NCI-H1417 treated with DMSO at 0.1 percent for 48 hours (cell line): ENCODE measurements at regions not wholly inside any gene's neighbourhood (a gene's known extent, or its start where the extent isn't known, plus 50 kb on each side); places are given as distances from the start of the nearest gene placed in this dataset.
"Not testable (repeated sequence)": the region's sequence is repeated elsewhere in the genome, so short reads cannot be mapped to it uniquely, and the experiment has no call there.

Experiments
- DNase-seq: peaks from one replicate; lab custom pipeline; 2025; lab: John Stamatoyannopoulos, UW

DNA sequence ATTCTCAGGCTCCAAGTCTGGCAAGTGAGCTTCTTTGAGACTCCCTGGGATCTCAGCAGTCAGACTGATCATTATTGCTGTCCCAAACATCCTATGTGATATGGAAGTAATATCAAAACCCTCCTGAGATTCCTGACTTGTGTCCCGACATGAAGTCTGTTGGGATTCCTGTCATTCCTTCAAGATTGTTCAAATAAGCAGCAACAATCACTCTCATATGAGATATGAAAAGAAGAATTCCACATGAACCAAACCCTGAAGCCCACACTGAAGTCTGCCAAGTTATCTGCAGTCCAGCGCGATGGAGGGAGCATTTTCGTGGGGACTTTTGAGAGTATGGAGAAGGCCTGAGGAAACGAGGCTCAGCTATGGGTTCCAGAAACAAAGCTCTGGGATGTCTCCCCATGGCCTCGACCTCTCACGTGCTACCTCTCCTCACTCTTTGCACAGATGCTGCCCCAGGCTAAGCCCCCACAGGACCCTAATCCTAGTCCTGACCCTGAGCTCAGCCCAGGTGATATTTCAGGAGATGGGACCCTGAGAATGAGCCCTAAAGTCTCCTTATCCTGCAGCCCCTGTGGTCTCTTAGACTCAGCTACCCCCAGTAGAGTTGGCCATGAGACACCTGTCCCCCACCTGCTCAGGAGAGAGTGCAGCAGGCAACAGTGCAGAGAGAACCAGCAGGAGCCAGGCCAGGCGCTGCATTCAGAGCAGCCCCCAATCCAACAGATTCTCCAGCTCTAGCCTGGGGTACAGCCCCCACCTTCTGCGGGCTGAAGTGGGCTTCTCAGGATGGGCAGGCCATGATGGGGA is 100.2 kb downstream of the GGTLC2 start:
- no peak for DNase-seq

DNA sequence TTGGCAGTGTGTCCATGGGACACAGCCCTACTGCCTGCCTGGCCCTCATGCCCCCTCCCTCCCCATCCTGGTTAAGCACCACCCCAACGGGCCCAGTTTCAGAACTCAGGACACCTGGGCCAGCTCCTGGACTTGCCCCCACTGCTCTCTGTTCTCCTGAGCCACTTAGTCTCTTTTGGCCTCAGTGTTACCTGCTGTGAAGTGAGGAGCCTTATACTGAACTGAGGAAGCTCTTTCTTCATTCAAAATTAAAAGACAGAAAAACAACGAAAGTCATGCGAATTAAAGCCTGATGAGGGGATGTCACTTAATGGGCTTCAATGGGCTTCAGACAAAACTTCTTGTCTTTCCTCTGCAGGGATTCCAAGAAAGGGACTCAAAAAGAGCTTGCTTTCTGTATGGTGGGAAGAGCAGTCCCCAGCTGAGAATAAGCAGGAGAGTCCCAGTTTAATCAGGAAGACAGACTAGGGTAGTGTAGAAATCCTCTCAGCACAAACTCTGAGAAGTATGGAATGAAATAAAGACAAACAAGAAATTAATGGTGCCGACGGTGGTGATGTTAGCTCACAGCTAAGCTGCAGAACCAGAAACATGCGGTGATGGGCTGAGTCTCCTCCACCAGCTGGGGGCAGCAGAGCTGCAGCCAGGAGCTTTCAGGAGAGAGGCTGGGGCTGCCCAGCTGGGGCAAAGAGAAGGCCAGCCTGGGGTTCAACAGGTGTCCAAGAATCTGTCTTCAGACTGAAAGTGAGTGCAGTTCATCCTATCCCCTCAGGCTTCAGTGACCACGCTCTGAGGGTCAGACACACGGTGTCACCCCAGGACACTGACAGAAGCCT is 101.0 kb downstream of the GGTLC2 start:
- no peak for DNase-seq

DNA sequence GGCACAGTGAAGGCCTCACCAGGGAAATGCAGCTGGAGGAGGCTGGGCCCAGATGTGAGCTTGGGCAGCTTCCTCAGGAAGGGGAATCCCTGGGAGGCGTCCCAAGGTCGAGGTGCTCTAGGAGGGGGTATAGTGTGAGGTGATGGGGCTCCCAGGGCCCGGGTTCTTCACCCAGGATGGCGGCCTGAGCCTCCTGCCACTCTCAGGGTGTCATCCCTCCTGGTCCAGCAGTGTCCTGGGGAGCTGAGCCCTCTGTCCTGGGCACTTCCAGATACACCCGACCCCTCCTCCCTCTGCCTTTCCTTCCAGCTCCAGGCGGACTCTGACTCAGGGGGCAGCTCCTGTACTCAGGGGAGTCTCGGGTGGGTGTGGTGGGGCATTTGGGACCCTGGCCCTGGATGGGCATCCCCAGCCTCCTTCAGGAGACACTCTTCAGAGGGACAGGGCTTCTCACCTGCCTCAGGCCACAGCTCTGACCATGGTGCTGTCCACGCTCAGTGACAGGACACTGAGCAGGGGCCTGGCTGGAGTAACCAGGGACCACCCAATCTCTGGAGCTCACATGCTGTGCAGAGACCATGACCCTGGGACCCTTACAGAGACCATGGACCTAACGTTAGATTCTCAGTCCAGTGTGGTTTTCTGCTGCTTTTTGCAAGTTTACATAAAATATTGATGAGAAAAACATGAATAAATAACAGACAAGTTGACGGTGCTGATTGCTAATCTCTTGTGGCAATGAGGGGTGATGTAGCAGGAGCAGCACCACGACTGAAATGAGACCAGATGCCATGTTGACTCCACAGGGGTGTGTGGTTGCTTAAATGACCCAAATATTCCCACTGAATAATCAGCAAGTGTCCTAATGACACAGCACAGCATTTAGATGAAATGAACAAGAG is 101.9 kb downstream of the GGTLC2 start:
- DNase-seq: no peak

DNA sequence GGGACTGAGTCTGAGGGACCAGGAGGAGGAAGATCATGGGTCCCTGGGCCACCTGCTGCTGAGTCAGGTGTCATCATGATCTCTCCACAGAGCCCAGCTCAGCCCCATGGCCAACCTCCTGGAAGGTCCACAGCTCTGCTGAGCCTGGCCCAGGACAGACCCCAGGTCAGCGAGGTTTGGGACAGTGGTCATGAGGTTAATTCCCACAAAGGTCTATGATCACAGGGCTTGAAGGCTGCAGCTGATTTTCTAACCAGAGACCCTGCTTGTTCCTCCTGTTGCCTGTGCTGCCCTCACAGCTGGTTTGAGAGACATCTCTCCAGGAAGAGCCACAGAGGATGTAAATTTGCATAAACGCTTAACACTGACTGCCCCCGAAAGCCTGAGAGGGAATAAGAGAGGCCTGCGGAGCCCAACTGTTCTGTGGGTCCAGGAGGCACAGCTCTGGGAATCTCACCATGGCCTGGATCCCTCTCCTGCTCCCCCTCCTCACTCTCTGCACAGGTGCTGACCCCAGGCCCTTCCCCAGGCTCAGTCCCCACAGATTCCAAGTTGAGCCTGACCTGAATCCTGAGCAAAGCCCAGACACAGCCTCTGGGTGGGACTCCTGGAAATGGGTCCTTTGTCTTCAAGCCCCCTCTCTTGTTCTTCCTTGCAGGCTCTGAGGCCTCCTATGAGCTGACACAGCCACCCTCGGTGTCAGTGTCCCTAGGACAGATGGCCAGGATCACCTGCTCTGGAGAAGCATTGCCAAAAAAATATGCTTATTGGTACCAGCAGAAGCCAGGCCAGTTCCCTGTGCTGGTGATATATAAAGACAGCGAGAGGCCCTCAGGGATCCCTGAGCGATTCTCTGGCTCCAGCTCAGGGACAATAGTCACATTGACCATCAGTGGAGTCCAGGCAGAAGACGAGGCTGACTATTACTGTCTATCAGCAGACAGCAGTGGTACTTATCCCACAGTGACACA is 102.8 kb downstream of the GGTLC2 start:
- DNase-seq: no peak

DNA sequence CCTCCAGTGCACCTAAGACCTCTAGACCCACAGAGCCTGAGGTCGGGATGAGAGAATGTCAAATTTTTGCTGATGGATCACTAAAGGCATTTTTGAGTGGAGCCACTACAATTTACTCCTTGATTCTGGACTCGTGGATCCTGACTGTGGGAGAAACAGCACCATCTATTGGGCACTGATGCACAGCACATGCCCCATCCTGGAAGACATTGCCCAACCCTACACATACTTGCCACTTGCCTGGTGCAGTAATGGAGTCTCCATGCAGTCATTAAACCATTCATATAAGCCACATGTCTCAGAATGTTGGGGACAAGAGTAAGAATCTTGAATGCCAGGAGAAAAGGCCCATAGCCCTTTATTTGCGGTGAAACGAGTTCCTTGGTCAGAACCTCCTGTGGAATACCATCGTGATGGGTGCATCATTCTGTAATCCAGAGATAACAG is 103.9 kb downstream of the GGTLC2 start:
- DNase-seq: no peak

DNA sequence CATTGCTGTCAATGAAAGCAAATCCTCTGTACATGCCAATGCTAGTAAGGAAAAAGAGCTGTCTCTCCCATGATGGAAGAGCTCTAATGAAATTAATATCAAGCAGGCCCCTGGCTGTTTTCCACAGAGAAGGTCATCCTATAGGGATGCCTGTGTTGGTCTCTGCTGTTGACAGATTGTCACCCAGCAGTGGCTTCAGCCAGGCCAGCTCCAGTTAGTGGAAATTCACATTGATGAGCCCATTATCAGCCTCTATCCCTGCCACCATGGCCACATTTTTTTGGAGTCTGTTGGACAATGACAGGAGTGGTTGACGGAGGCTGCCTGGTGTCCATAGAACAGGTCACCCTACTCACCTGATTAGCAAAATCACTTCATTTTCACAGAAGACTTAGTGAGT is 104.3 kb downstream of the GGTLC2 start:
- no peak for DNase-seq

DNA sequence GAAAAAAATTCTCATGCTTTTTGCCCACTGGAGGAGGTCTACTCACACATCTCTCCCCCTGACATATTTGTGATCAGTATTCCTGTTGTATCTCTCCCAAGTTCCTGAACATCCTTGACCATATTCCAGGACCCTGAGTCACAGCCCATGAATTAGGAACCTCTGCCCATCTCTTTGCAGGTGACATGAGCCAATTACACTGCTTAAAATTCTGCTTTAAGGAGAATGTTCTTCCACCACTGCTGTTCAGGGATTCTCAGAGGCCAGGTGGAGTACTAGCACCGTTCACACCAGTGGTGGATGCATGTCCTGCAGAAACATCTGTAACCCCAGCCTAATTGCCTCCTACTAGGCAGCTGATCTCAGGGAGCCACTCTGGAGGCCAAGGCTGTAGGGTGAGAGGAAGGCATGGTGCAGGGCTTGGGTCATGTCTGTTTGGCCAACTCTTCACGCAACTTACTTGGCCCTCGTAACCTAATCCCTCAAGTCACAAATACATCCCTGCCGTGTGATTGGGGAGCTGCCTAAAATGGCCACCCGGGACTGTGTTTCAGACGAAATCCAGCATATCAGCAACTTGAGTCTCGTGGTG is 104.8 kb downstream of the GGTLC2 start:
- no peak for DNase-seq

DNA sequence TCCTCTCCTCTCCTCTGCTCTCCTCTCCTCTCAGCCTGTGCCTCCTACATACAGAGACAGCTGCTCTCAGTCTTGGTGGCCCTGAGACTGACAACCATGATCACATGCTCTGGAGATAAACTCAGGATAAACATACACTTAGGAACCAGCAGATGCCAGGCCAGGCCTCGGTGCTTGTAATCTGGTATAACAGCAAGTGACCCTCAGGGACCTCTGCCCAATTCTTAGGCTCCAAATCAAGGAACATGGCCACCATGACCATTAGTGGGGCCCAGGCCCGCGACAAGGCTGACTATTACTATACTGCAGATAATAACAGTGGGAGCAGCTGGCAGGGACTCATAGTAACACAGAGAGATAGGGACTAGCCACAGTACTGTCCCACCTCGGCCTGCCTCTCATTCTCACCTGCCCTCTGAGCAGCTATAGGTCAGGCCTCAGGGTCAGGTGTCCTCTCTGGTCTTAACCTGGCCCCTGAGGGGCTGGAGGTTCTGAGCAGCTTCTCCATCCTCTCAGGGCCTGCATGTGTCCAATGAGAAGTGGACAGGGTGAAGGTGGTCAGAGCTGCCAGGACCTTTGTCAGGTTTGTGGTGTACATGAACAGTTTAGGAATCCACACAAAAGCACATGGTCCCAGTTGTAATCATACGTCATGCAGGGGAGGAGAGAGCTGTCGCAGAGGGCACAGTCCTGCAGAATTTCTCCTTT is 106.1 kb downstream of the GGTLC2 start:
- no peak for DNase-seq

DNA sequence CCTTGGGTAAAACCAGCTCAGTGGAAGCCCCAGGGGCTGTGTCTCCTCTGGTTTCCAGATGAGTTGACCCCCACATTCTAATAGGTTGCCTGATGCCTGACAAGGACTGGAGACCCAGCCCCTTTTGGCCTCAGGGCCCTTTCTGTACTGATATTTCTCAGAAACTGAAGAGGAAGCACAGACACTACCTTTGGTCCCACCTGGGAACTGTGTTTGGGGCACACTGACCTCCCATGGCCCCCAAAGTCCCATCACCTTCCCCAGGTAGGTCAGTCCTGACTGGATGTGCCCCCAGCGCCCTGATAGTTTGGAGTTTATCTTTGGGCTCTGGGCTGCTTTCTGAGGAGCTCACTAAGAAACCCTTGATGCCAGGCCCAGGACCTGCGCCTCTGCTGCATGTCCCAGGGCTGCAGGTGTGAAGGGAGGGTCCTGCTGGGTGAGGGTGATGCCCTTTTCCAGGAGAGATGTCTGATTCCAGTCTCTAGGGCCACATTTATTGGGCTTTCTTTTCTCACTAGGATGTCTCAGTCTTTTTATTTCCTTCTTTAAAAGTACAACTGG is 106.7 kb downstream of the GGTLC2 start:
- no peak for DNase-seq

DNA sequence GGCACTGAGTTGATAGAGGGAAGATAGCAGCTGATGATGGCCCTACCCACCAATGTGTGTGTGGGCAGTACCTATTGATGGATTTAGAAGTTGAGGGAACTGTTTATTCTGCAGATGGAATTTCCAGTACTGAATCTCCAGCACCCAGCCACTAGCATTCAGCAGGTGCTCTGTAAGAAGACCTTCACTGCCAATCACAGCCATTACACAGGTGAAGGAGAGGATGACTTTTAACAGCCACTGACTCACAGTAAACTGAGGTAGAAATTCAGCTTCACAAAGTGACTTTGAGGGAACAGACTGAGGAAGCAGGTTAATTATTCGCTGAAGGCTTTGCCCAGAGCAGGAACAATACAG is 107.8 kb downstream of the GGTLC2 start:
- DNase-seq: no peak

DNA sequence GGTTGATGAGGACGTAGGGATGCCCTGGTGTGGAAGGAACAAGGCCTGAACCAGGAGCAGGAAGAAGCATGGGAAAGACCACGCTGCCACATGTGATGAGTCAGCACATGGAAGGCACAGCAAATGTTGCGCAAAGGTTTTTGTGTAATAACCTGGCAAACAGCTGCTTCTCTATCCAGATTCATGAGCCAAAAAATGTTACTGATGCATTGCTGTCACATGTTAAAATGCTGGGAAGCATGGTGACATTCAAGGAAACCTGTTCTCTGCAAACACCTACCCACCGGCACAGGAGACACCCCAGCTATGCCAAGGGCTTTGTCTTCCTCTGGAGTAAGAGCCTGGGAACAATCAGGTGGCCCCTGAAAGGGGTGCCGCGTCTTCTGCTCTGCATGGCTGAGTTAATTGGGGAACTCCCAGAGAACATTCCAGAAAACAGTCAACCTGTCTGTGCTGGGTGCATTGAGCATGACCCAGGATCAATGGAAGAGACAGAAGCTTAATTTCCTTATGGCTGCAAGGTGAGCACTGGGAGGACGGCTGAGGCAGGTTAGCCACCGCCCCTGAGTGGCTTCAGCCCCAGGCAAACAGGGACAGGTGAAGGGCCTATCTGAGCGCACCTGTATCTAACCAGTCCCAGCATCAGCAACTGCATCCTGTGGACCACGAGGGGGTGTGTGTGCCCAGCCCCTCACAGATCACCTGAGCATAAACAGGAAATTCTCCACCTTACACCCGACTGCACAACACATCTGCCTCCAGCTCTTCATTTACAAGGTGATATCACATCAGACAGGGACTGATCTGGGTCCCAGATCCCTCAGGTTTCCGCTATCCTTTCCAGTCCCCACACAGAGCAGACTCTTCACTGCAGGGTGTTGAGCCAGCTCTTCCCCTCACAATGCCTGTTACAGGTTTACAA is 108.4 kb downstream of the GGTLC2 start:
- DNase-seq: no peak

DNA sequence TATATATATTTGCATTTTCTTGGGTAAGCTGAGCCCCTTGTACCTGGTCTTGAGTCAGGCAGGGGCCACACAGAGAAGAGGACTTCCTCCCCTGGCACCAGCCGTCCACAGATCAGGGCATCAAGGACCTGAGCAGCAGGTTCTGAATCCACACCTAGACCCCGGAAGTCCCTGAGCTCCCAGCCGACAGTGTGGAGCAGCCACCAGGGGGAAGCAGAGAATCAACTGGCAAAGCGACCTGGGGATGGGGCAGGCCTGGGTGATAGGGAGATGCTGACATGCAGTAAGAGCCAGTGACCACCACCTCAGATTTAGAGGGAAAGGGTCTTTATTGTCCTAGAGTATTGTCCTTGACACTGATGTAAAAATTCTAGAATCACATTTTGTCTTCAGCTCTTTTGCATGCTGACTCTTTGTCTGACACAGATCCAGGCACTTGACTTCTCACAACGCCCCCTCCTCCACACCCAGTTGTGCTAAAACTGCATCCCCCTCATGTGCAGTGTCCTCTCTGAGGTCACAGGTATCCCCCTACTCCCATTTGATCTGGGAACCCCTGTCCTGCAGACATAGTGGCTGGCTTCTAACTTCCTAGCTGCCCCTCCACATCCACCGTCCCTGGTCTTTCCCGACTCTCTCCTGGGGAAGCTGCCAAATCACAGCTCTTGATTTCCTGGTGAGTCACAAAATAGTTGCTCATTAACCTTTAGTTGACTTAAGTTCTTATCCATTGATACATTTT is 109.3 kb downstream of the GGTLC2 start:
- DNase-seq: no peak

DNA sequence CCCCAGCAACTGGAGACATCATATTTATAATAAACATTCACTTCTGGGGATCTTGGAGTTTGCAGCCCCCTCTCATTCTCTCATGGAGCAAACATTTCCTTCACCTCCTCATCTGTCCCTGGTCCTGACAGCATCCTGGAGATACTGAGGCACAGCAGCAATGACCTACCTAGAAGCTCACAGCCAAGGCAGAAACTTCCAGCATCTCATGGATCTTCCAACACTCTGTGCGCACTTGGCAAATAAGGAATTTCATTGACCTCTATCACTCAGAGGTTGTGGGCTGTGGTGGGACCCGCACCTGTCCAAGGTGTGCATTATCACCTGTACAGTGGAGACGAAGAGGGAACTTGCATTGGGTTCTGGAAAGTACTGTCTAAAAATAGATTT is 109.8 kb downstream of the GGTLC2 start:
- DNase-seq: no peak

DNA sequence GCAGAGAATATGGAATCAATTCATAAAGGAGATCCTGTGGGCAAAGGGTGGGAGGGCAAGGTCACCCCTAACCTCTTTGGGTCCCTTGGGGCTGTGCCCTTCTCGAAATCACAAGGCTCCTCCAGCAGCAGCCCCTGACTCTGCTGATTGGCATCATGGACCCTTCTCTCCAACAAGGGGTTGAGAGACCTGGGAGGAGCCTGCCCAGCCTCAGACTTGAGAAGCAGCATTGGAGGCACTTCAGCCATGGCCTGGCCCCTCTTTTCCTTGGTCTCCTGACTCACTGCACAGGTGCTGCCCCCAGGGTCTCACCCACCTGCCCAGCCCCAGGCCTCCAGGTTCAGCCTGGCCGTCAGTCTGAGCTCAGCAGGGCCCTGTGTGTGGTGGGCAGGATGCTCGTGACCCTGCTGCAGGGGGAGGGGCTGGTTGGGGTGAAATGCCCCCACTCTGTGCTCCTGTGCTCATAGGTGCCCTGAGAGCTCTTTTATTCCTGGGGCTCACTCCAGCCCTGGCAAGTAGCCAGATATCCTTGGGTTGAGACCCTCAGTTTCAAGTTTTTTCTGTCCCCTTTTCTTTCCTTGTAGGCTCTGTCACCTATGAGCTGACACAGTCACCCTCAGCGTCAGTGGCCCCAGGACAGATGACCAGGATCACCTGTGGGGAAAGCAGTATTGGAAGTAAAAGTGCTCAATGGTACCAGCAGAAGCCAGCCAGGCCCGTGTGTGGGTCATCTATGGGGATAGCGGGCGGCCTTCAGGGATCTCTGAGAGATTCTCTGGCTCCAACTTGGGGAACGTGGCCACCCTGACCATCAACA is 110.8 kb downstream of the GGTLC2 start:
- no peak for DNase-seq

DNA sequence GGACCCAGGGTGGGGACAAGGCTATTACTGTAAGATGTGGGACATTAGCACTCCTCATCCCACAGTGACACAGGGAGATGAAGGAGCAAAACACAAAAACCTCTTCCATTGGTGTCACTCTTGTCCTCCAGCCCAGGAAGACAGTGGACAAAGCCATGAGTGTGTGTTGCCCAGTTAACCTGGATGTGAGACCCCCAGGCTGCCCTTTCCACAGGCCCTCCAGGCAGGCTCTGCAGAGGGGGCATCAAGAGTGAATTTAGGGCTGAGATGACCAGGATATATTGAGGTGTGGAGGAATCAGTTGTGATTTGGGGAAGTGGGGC is 111.3 kb downstream of the GGTLC2 start:
- DNase-seq: no peak

DNA sequence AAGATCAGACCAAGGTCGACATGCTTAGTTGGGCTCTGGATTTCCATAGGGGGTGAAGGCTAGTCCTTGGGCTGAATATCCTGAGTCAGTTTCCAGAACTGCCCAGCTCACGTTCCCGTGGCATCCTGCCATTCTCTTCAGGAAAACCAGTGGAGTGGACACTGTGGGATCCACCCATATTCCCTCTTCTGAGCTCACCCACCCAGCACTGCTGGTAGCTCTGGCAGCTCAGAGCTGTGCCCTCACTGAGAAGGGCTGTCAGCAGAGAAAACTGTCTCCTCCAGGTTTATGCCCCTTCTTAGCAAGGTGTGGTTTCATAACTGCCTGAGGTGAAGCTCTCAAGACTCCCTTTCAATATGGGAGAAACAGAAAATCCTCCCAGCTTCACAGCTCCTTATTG is 111.7 kb downstream of the GGTLC2 start:
- no peak for DNase-seq

DNA sequence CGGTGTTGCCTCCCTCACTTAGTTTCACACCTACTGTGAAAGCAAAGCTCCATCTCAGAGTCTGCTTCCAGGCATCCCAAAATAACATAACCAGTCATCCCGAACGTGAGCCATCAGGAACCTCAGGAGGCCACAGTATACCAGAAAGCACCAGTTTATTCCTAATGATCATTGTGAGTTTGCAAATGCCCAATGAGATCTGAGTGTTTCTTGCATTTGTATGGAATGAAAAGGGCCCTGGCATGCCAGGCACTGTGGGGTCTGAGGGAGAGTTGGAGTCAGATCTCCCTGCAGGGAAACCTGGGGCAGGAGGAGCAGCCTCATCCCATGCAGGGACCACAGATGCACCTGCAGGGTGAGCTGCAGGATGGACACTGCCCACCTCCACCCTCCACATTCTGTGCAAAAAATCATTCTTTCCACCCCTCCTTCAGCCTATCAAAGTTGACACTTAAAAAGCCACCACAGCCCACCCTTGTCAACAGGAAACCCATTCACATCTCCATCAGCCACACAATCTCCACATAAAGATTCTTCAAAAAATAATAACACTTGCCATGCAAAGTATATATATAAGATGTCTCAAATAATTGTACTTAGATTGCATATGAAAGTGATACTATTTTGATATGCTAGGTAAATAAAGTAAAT is 112.3 kb downstream of the GGTLC2 start:
- not testable (repeated sequence) for DNase-seq
